Ishikawa (cell line): ENCODE measurements at regions not wholly inside any gene's neighbourhood (a gene's known extent, or its start where the extent isn't known, plus 50 kb on each side); places are given as distances from the start of the nearest gene placed in this dataset.

Source experiments
- CEBPB ChIP-seq: IDR thresholded peaks from 2 replicates; pipeline ENCODE4 v1.6.1; 2012
- CREB1 ChIP-seq: IDR thresholded peaks from 2 replicates; pipeline ENCODE4 v1.6.1; 2012; ENCODE audit warnings: low read depth
- EGR1 ChIP-seq: IDR thresholded peaks from 2 replicates; pipeline ENCODE4 v1.6.1; 2012
- EP300 ChIP-seq: IDR thresholded peaks from 2 replicates; pipeline ENCODE4 v1.6.1; 2012; ENCODE audit warnings: borderline replicate concordance
- FOXM1 ChIP-seq: IDR thresholded peaks from 2 replicates; pipeline ENCODE4 v1.6.1; 2012; ENCODE audit warnings: low read depth, borderline replicate concordance
- MAX ChIP-seq: IDR thresholded peaks from 2 replicates; pipeline ENCODE4 v1.6.1; 2012
- NFIC ChIP-seq: IDR thresholded peaks from 2 replicates; pipeline ENCODE4 v1.6.1; 2012
- RAD21 ChIP-seq: IDR thresholded peaks from 2 replicates; pipeline ENCODE4 v1.6.1; 2012; ENCODE audit warnings: low read depth
- TAF1 ChIP-seq: IDR thresholded peaks from 2 replicates; pipeline ENCODE4 v1.6.1; 2012; ENCODE audit warnings: low read depth, mild to moderate bottlenecking
- TCF12 ChIP-seq: IDR thresholded peaks from 2 replicates; pipeline ENCODE4 v1.6.1; 2012; ENCODE audit warnings: low read depth
- TEAD4 ChIP-seq: IDR thresholded peaks from 2 replicates; pipeline ENCODE4 v1.6.1; 2012
- YY1 ChIP-seq: IDR thresholded peaks from 2 replicates; pipeline ENCODE4 v1.6.1; 2012; ENCODE audit warnings: low read depth
- TF ChIP-seq, protein P1 (sequence below): IDR thresholded peaks from 2 replicates; pipeline ENCODE4 v1.6.1; 2012; ENCODE audit warnings: low read depth, mild to moderate bottlenecking
- TF ChIP-seq, protein P2 (sequence below): IDR thresholded peaks from 2 replicates; pipeline ENCODE4 v1.6.1; 2012

DNA sequence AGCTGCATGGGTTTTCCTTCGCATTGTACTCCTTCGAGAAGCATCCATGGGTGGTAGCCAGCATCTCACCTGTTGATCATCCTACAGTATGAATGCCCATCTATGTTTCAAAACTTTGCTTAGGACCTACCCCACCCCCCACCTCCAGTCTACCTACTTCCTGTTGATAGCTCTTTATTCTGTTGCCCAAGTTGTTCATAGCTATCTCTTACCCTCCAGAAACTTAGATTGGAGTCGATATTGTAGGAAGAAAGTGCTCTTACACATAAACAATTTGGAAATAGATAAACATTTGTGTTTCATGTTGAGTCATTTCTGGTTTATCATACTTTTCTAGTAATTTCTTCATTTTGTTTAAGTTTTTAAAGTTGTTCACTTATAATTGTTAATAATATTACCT, 90.1 kb downstream of the FAS start:
- TF ChIP-seq MAX: no peak
- no peak for TF ChIP-seq RAD21
- TF ChIP-seq EGR1: no peak
- TF ChIP-seq FOXM1: no peak
- no peak for TF ChIP-seq TAF1
- TF ChIP-seq, protein P1, sequence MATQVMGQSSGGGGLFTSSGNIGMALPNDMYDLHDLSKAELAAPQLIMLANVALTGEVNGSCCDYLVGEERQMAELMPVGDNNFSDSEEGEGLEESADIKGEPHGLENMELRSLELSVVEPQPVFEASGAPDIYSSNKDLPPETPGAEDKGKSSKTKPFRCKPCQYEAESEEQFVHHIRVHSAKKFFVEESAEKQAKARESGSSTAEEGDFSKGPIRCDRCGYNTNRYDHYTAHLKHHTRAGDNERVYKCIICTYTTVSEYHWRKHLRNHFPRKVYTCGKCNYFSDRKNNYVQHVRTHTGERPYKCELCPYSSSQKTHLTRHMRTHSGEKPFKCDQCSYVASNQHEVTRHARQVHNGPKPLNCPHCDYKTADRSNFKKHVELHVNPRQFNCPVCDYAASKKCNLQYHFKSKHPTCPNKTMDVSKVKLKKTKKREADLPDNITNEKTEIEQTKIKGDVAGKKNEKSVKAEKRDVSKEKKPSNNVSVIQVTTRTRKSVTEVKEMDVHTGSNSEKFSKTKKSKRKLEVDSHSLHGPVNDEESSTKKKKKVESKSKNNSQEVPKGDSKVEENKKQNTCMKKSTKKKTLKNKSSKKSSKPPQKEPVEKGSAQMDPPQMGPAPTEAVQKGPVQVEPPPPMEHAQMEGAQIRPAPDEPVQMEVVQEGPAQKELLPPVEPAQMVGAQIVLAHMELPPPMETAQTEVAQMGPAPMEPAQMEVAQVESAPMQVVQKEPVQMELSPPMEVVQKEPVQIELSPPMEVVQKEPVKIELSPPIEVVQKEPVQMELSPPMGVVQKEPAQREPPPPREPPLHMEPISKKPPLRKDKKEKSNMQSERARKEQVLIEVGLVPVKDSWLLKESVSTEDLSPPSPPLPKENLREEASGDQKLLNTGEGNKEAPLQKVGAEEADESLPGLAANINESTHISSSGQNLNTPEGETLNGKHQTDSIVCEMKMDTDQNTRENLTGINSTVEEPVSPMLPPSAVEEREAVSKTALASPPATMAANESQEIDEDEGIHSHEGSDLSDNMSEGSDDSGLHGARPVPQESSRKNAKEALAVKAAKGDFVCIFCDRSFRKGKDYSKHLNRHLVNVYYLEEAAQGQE: no peak
- TF ChIP-seq YY1: no peak
- no peak for TF ChIP-seq EP300
- no peak for TF ChIP-seq CREB1
- TF ChIP-seq NFIC: no peak
- TF ChIP-seq, protein P2, sequence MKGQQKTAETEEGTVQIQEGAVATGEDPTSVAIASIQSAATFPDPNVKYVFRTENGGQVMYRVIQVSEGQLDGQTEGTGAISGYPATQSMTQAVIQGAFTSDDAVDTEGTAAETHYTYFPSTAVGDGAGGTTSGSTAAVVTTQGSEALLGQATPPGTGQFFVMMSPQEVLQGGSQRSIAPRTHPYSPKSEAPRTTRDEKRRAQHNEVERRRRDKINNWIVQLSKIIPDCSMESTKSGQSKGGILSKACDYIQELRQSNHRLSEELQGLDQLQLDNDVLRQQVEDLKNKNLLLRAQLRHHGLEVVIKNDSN: no peak
- no peak for TF ChIP-seq TCF12
- no peak for TF ChIP-seq CEBPB
- no peak for TF ChIP-seq TEAD4
